ENCODE measurements at regions not wholly inside any gene's neighbourhood (a gene's known extent, or its start where the extent isn't known, plus 50 kb on each side); places are given as distances from the start of the nearest gene placed in this dataset.
"Not testable (repeated sequence)": the region's sequence is repeated elsewhere in the genome, so short reads cannot be mapped to it uniquely, and the experiment has no call there.

DNA sequence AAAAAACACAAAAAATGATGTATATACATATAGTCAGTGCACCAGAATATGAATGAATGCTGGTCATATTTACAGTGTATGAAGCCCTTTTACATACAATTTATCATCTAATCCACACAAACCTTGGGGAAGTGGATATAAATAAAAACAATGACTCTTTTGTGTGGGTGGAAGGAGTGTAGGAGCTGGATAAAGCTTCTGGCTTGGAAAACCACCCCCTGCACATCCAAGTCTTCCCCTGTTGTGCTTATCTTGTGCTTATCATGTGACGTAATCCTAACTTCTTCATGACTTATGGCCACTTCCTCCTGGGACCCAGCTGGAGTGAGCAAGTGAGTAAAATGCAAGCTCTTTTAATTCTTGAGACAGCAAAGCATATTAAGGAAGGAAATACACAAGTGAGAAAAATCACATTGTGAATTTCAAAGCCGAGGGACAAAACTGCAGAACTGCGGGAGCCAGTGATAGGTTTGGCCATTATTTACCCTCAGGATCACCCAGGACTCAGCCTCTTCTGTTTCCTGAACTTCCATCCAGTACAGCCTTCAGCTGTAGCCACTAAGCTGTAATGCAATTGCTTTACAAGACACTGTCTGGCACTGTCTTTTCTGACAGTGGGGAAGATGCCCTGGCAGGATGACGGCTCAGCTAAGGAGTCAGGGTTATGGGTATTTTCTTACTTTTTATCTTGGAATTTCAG is 104.0 kb upstream of the PPM1J start:
- H3K4me3 ChIP-seq (ENCODE audit: low read depth, low read length), result no peak overlapping the region

DNA sequence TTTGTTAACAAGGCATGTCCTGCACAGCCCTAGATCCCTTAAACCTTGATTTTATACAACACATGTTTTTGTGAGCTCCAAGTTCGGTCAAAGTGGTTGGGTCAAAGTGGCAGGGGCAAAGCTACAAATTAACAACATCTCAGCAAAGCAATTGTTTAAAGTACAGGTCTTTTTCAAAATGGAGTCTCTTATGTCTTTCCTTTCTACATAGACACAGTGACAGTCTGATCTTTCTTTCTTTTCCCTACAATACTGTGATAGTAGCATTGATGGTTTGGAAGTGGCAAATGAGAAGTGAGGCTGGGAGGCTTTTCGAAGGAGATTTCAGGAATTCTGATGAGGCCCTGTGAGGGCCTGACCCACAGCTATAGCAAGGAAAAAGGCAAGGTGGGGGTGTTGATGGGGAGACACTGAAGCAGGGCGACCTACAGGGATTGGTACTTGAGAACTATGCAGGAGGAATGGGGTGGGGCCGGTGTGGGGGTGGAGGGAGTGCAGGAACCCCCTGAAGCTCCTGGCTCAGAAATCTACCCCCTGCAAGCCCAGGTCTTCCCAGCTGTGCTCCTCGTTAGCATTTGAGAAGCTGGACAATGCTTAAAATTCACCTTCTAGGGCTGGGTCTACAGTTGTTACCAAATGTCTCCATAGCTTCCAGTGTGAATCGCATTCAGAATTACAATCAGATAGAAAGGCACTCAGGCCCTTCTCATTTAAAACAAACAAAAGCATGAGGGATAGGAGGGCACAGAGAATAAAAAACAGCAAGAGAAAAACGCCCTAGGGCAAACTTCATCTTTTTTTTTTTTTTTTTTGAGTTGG is 102.6 kb upstream of the PPM1J start:
- no peak overlapping the region for H3K4me3 ChIP-seq (ENCODE audit: low read depth, low read length)

DNA sequence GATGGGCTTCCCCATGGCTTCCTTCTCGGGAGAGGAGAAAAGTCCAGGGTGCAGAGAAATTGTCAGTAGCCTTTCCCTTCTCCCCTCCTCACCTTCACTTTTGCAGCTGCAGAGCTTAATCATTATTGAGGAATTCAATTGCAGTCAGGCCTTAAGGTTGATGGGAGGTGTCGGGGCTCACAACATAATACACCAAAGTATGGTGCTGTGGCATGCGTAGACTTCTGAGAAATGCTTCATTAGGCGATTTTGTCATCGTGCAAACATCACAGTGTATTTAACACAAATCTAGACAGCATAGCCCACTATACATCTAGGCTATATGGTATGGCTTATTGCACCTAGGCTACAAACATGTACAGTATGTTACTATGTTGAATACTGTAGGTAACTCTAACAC is 100.2 kb upstream of the PPM1J start:
- H3K4me3 ChIP-seq (ENCODE audit: low read depth, low read length), result no peak overlapping the region

DNA sequence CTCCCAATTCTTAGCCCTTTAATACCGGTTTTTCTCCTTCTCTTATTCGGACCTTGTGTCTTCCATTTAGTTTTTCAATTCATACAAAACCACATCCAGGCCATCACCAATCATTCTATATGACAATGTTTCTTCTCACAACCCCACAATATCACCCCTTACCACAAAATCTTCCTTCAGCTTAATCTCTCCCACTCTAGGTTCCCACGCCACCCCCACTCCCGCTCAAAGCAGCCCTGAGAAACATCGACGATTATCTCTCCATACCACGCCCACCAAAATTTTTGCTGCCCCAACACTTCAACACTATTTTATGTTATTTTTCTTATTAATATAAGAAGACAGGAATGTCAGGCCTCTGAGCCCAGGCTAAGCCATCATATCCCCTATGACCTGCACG is 99.5 kb upstream of the PPM1J start:
- not testable (repeated sequence) for H3K4me3 ChIP-seq (ENCODE audit: low read depth, low read length)

DNA sequence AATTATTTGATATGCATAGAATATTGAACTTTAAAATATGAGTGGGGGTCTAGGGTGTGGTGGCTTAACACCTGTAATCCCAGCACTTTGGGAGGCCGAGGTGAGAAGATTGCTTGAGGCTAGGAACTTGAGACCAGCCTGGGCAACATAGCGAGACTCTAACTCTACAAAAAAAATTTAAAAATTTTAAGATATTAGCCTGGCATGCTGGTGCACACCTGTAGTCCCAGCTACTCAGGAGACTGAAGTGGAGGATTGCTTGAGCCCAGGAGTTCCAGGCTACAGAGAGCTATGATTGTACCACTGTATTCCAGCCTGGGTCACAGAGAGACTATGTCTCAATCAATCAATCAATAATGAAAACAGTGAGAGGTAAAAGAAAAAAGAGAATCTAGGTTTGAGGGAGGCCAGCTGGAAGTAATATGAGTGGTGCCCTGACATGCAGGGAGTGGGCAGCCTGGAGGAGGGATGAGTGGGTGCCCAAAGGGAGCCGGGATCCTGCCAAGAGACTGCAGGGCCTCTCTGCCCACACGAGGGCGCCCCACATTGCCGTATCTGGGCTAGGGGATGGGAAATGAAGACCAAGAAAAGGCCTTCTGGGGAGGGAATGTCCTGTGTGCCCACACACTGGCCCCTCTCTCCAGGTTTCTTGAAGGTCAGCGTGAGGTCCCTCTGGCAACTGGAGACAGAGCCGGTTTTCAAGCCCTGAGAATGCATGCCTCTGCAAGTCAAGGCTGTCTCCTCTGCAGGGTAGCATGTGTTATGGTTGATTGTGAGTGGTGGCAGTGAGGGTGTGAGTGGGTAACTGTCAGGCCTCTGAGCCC is 93.9 kb upstream of the PPM1J start:
- H3K4me3 ChIP-seq (ENCODE audit: low read depth, low read length), result no peak overlapping the region

DNA sequence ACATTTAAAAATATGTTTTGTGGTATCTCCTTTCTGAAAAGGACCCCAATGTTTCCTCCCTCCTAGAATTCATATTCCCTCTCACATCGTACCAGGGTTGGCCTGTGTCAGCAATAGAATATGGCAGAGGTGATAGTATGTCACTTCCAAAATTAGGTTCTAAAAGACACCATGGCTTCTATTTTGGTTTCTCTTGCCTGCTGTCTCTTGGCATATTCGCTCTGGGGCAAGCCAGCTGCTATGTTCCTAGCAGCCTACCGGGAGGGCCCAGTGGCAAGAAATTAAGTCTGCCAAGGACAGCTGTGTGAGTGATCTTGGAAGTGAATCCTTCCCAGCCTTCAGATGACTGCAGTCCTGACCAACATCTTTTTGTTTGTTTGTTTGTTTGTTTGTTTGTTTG is 92.9 kb upstream of the PPM1J start:
- H3K4me3 ChIP-seq (ENCODE audit: low read depth, low read length), result no peak overlapping the region

DNA sequence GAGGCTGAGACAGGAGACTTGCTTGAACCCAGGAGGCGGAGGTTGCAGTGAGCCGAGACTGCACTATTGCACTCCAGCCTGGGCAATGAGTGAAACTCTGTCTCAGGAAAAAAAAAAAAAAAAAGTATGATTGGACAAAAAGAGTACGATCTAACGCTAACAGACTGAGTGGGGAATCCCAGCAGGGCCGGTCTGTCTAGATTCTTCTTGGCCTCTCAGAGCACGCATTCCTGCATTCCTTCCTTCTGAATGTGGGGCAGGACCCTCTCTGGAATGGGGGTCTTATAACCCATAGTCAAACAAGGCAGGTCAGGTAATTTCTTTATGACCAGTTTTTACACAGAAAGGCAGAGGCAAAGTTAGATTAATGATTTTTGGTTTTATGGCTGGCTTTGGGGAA is 92.0 kb upstream of the PPM1J start:
- H3K4me3 ChIP-seq (ENCODE audit: low read depth, low read length), result no peak overlapping the region

DNA sequence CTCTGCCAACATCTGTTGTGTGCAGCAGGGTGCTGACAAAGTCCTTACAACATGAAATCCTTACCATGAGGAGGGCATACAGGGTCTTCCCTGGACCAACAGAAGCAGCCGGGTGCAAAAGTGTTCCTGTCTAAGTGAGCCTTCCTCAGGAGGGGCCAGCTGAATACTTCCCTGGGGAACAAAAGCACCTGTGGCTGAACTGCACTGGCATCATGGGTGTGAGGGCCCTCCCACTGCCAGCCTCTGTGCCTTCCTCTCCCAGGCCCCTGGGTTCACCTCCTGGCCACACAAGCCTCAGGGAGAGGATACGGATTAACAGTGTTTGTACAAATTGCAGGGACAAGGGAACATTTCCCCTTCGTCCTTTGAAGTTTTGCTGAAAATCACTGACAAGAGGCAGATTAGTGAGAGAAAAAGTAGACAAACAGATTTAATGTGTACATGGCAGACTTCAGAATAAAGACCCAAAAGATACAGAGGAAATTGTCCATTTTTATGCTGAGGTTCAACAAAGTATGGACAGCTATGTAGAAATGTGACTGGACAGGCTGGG is 91.0 kb upstream of the PPM1J start:
- H3K4me3 ChIP-seq (ENCODE audit: low read depth, low read length), result no peak overlapping the region

DNA sequence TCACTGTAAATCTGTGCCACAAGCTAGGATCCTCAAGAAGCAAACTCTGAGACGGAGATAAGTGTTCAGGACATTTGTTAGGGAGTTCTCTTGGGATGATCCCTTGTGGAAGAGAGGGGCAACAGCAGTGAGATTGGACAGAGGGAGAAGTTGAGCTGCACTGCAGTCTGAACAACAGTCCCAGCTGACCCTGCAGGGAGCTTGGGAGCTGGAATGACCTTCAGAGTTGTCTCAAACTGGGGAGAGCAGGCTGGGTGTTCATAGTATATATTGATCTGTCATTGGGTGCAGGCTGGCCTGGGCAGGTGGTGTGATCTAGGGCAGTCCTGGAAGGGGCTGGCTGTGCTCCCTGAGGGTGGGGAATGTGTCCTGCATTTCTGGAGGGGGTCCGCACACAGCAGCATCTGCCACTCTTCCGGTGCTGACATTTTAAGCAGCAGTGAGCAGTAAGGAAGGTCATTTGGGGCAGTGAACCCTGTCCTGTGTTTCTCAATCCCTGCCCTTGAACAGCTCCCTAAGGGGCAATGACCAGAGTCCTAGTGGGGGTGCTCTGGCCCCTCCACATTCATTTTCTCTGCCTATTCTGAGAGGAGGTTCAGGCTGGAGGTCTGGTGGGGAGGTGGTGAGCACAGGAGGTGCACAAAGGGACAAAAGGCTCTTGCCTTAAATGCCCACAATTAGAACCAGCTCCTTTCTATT is 90.2 kb upstream of the PPM1J start:
- no peak overlapping the region for H3K4me3 ChIP-seq (ENCODE audit: low read depth, low read length)

DNA sequence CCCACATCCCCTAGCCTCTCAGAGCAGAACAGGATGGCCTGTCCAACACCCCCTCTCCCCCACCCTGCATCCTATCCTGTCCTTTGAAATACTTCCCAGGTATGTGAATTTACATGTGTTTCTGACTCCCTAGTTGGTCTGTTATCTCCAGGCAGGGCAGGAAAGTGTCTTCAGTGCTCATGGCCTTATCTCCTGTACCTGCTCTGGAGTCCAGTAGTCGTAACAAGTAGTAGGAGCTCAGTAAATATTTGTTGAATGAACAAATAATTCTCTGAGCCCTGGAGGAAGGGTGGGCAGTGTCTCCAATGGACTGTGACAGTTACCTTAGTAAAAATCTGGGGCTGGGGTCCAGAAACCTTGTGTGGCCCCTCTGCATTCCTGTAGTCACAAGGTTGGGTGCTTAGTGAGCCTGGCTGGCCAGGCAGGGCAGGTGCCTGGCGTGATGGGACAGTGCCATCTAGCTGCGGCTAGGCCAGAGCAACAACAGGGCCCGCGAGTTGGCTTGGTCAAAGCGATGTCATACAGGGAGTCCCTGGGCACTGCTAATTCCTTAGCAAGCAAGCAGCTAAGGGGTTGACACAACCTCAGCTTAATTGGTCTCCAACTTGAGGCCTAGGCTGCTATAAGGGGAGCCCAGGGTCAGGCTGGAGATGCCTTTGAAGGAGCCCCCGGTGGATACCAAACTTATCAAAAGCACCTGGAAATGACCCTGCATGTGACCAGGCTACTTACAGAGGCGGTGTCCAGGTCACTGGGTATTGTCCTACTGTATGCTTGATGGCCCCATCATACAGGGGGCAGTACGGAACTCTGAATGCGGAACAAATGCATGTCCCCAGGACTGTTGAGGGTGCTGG is 89.0 kb upstream of the PPM1J start:
- H3K4me3 ChIP-seq (ENCODE audit: low read depth, low read length), result no peak overlapping the region

DNA sequence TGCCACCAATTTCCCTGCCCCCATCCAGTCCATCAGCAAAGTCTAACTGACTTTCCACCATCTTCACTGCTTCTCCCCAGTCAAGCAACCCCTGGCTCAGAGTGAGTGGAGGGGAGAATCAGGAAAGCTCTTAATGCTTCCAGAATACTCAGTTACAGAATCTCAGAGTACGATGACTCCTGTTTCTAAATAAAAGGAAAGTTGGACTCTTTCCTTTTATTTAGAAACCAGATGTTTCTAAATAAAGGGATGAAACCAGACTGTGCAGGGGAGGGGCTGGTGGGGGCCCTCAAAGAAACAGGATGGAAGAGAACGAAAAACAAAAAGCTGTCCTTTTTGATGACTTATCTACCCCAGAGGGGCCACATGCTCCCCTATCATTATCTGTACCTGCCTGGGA is 85.2 kb upstream of the PPM1J start:
- H3K4me3 ChIP-seq (ENCODE audit: low read depth, low read length), result no peak overlapping the region

DNA sequence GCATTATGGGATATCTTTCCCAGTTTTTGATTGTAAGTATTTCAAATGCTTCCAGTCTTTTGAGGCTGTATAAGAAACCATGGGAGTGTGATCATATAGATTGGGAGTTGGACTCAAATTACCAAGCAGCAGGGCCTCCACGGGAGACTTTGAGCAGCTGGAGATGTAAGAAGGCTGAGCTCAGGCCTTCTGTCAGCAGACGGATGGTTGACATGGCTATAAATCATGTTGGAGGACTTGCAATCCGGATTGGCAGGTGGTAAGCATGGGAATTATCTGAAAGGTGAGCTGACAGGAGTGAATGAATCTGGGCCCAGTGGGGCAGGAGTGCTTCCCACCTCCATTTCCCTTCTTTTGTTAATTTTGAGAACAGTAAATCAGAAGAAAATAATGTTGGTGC is 83.2 kb upstream of the PPM1J start:
- no peak overlapping the region for H3K4me3 ChIP-seq (ENCODE audit: low read depth, low read length)

DNA sequence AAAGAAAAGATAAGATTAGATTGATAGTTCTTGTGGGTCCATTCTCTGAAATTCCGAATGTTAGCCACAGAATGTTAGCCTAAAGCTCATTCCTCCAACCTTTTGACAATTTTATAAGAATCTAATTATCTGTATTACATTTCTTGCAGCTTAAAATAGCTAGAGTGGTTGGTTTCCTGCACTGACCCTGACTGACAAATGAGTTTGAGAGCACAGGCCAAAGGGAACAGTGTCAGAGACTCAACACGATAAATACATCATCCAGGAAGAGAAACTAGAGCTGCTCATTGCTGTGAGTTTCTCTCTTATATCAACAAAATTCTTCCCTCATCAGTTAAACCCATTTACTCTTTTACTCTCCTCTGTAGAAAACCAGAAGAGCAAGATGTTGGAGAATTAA is 82.1 kb upstream of the PPM1J start:
- no peak overlapping the region for H3K4me3 ChIP-seq (ENCODE audit: low read depth, low read length)

DNA sequence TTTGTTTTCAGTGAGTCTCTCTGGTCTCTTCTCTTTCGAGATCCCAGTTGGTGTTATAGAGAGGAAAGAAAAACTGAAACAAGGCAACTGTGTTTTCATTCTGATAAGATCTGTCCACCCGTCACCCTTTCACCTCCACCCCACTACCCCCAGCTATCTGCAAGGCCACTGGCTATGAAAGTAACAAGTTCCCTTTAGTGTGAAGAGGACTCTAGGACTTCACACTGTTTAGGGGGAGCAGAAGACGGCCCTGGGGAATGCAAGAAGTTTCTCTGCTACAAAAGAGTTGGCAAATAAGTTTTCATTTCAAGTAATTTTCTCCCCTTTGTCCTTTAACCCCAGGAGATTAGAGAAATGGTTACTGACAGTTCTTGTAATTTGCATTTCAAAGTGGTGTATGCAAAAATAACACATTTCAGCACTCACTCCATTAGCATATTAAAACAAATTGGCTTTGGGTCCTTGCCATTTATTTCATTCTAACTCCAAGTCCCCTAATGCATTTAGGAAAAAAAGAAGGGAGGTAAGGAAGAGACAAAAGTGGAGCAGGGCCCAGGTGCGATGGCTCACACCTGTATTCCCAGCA is 79.6 kb upstream of the PPM1J start:
- no peak overlapping the region for H3K4me3 ChIP-seq (ENCODE audit: low read depth, low read length)

DNA sequence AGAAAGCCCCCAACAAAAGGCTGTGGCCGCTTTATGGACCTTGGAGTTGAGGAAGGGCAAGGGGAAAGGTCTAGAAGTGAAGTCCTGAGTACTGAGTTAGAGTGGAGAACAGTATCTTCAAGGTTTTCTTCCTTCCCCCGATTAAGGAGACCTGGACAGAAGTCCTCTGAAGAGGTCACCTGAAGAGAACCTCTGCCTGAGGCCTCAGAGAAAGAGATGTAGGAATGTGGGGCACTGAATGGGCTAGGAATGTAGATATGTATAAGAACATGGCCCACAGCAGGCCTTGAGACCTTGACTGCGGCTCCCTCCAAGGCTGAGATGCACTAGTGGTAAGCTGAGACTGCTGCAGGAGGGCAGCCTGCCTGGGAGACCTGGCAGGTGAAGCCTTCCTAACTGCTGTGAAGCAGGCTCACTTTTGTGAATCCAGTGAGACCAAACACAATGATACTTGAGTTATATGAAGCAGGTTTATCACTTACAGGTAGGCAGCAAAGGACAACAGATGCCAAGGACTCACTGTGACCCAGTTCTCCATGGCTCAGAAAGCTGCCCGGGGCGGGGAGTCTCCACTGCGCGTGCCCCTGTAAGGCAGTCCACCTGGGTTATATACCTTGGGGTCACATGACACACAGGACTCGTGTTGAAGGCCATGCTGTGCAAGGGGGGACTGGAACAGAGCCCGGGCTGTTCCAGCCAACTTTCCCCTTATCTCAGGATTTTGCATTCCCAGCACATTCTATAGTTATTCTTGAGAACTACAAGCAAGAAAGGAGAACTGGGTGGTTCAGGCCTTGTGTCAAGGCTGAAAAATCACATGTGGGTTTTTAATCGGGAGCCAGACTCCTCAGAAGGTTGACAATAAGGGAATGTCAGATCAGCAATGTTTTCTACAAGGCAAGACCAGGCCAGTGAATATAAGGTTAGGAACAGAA is 78.8 kb upstream of the PPM1J start:
- H3K4me3 ChIP-seq (ENCODE audit: low read depth, low read length), result no peak overlapping the region

DNA sequence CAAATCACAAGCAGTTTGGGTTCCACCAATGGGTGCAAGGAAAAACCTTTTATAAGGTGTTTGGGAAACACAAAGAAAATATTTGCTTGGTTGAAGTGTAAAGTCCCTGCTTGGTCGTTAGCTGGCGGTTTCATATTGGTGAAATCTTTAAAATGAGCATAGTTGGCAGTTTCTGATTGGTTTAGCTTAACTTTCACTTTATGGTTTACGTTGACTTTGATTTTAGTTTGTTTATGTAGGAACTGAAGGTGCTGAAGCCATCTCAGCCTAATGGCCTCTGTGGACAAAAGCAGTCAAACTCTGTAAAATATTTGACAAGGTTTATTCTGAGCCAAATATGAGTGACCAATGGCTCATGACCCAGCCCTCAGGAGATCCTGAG is 76.6 kb upstream of the PPM1J start:
- H3K4me3 ChIP-seq (ENCODE audit: low read depth, low read length), result no peak overlapping the region

DNA sequence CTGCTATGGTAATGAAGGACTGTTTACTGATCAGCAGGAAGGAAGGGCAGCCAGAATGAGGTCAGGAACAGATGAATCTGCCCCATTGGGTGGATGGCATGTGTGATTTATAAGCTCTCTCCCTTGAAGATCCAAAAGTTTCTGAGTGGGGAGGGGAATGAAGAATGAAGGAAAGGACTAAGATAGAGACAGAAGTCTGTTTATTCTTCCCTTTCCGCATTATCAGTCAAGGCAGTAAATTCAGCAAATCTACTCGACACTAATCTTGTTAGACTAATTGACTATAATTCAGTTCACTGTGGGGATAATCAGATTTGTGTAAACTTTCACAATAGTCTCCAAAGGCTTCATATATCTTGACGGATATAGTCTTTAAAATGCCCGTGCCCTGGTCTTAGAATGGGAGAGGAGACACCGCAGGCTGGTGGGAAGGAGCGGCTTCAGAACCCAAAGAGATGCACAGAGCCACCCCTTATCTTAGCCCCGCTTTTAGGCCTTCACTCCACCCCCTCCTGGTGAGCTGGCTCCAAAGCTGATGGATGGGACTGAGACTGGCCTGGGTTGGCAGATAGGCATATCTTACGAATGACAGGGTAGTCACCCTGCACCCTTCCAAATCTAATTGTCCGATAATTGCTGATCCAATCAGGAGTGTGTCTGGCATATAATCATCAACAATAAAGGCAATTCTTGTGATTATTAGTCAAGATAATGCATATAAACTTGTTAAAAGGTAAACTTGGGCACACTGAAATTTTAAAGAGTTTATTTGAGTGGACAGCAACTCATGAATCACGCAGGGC is 76.0 kb upstream of the PPM1J start:
- no peak overlapping the region for H3K4me3 ChIP-seq (ENCODE audit: low read depth, low read length)

DNA sequence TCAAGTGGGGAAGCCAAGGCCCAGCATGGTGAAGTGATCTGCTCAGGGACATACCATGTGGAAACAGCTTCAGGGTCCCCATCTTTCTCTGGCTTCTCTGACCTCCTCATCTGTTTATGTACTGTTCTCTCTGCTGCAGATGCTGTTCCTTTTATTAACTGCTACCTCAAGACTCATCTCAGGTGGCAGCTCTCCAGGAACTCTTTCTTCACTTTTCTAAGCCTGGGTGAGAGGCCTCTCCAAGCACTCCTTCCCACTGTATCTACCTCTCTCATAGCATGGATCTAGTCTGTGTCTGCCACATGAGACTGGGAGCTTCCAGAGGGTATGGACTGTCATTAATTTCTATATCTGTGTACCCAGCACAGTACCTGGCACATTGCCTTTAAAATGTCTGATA is 73.4 kb upstream of the PPM1J start:
- H3K4me3 ChIP-seq (ENCODE audit: low read depth, low read length), result no peak overlapping the region

All from iPS-11a (cell line).